K562 (cell line): ENCODE measurements at regions not wholly inside any gene's neighbourhood (a gene's known extent, or its start where the extent isn't known, plus 50 kb on each side); places are given as distances from the start of the nearest gene placed in this dataset.

Experiments
- ARID2 ChIP-seq: fragments of 450-650 bp; IDR thresholded peaks from 2 replicates; pipeline ENCODE4 v1.6.1; 2017; ENCODE audit warnings: antibody characterized with exemption, mild to moderate bottlenecking
- CTCF ChIP-seq, 3 experiments: IDR thresholded peaks in 2 of 3; conservative IDR thresholded peaks in 1 of 3; 2 replicates each; pipeline ENCODE4 v1.5.1; 2011 to 2012; ENCODE audit warnings: low read length in 3 of 3, mild to moderate bottlenecking in 3 of 3, control low read depth in 2 of 3, improper control_type of control experiment in 1 of 3, inconsistent platforms in 1 of 3, low read depth in 1 of 3, mixed read lengths in 1 of 3, moderate library complexity in 1 of 3; ENCODE audit not compliant: insufficient read depth in 2 of 3
- JUN ChIP-seq, 2 experiments: sonication (generic) in 1 of 2; formaldehyde crosslinking in 1 of 2; IDR thresholded peaks; 2 replicates each; pipeline versions ENCODE4 v1.6.1 to v1.8.0; 2012 to 2022; ENCODE audit warnings: borderline replicate concordance in 2 of 2, mild to moderate bottlenecking in 2 of 2, improper control_type of control experiment in 1 of 2, low read depth in 1 of 2, low read length in 1 of 2, missing genetic modification reagents in 1 of 2
- MAX ChIP-seq: sonication (generic); formaldehyde crosslinking; IDR thresholded peaks from 2 replicates; pipeline ENCODE4 v1.9.0; 2022; ENCODE audit warnings: mild to moderate bottlenecking, missing genetic modification reagents
- NR0B1 ChIP-seq: fragments of 450-650 bp; IDR thresholded peaks from one replicate; pipeline ENCODE4 v1.6.1; 2018; ENCODE audit warnings: mild to moderate bottlenecking, moderate library complexity; ENCODE audit not compliant: partially characterized antibody
- PCBP1 ChIP-seq: fragments of 200-400 bp; formaldehyde crosslinking; IDR thresholded peaks from 2 replicates; pipeline ENCODE4 v1.6.1; 2018; ENCODE audit warnings: mild to moderate bottlenecking, low read depth, low read length; ENCODE audit not compliant: poor library complexity, severe bottlenecking
- POLR2AphosphoS2 ChIP-seq: IDR thresholded peaks from 2 replicates; pipeline ENCODE4 v1.6.1; 2012; ENCODE audit warnings: low read length, improper control_type of control experiment
- RFX5 ChIP-seq: IDR thresholded peaks from 2 replicates; pipeline ENCODE4 v1.6.1; 2011; ENCODE audit warnings: low read depth, mild to moderate bottlenecking, improper control_type of control experiment, low read length
- RREB1 ChIP-seq: fragments of 250-450 bp; sonication (Bioruptor Pico); IDR thresholded peaks from 2 replicates; pipeline ENCODE4 v1.4.0; 2020
- SIN3B ChIP-seq: fragments of 450-650 bp; IDR thresholded peaks from 2 replicates; pipeline ENCODE4 v1.6.1; 2017; ENCODE audit warnings: low read depth, mild to moderate bottlenecking, moderate library complexity
- XRCC5 ChIP-seq: fragments of 200-400 bp; formaldehyde crosslinking; IDR thresholded peaks from 2 replicates; pipeline ENCODE4 v1.6.1; 2017; ENCODE audit warnings: low read depth, mild to moderate bottlenecking, low read length
- ZNF324 ChIP-seq: fragments of 250-450 bp; sonication (Bioruptor Pico); IDR thresholded peaks from 2 replicates; pipeline ENCODE4 v1.4.0; 2020; ENCODE audit warnings: mild to moderate bottlenecking

- TF ChIP-seq CTCF (IDR thresholded peaks at IDR 0.05 in 2 of 3, conservative IDR thresholded peaks at IDR 0.05 in 1 of 3; ENCODE audit: insufficient read depth in 2 of 3, low read depth in 1 of 3, low read length in 3 of 3) (no peak), ARID2 (no peak), MAX (no peak), RREB1 (CRISPR knock-in tag) (no peak), XRCC5 (no peak), JUN (IDR thresholded peaks at IDR 0.05; ENCODE audit: borderline replicate concordance, low read depth, low read length) (no peak), JUN (CRISPR knock-in tag; IDR thresholded peaks at IDR 0.05; ENCODE audit: borderline replicate concordance) (no peak), POLR2AphosphoS2 (no peak), ZNF324 (CRISPR knock-in tag) (no peak), NR0B1 (no peak), RFX5 (no peak), PCBP1 (no peak), SIN3B (no peak)
Measured at GRCh38 chr2:5868931-5869330, 176.7 kb downstream of the SOX11 start.
